Activated CD4-positive, CD25-positive, alpha-beta regulatory T cell (primary cell): ENCODE measurements at regions not wholly inside any gene's neighbourhood (a gene's known extent, or its start where the extent isn't known, plus 50 kb on each side); places are given as distances from the start of the nearest gene placed in this dataset.
"Not testable (repeated sequence)": the region's sequence is repeated elsewhere in the genome, so short reads cannot be mapped to it uniquely, and the experiment has no call there.

Experiments
- DNase-seq, 4 experiments: peaks; one replicate each; lab custom pipeline; 2025; lab: John Stamatoyannopoulos, UW

DNA sequence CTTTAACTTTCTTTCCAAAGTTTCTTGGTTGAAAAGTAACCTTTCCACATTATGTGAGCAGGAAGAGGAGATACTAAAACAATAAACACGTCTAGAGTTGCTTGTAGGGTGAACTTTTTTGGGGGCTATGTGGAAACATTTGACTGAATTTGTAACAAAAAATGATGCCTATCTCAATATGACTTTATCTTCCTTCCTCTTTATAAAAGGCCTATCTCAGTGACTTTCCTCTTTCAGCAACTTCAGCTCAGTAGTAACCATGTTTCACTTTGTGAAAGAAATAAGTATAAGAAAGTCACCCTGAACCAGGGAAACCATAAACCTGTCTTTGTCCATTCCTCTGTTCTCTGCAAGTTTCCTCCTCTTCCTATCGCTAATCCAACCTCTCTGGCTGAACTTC is 124.7 kb upstream of the TMEM164 start:
- no peak for DNase-seq

- DNase-seq, result no peak
Observed at GRCh38 chrX:109879991-109880390, 122.9 kb upstream of the TMEM164 start.

- DNase-seq, result no peak
Observed at GRCh38 chrX:109880629-109881028, 122.3 kb upstream of the TMEM164 start.

- peak in 1 of 4 experiments; percentile 2 for DNase-seq
Observed at GRCh38 chrX:109886122-109886761, 116.7 kb upstream of the TMEM164 start.

GRCh38 chrX:109889289-109890006 is 113.5 kb upstream of the TMEM164 start:
- DNase-seq, result no peak

DNA sequence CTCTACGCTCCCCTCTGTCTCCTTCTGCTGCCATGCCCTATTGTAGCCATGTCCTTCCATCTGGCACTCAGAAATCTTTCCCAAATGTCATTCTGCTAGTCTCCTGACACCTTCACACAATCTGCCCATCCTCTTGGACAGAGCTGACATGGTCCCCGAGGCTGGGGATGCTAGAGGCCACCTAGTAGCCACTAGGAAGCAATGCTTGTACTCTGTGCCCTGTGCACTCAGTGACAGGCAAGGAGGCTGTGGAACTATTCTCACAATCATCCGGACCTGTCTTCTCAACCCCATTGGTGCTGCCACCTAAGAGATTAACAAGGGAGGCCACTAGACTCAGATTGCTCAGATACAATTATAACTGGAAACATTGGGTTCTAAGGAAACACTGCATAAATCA is 112.6 kb upstream of the TMEM164 start:
- DNase-seq, result no peak

DNA sequence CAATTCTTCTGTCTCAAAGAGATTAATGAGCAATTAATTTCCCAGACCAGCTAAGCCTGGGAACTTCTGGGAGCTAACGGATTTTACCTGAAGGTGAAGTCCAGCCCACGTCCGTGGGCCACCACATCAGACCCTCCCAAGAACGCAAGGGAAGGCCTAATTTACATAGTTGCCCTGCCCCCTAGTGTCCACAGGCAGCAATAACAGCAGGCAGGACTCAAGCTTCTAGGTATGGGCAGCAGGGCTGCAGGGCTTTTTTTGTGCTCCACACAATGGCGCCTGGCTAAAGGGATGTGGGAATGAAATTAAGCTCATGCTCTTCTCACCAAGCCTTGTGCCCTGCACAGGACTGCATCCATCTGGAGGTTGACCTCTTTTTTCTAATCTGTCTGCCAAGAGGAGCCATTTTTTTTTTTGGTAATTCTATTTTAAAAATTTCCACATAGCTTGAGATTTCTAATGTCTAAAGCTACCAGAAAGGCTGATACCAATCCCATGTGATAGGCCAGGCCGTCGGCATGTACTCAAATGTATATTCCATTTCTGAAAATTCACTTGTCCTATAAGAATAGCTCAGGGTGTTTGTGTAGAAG is 111.9 kb upstream of the TMEM164 start:
- DNase-seq, result peak in 3 of 4 experiments; percentile 1 to 20 (median 1)

DNA sequence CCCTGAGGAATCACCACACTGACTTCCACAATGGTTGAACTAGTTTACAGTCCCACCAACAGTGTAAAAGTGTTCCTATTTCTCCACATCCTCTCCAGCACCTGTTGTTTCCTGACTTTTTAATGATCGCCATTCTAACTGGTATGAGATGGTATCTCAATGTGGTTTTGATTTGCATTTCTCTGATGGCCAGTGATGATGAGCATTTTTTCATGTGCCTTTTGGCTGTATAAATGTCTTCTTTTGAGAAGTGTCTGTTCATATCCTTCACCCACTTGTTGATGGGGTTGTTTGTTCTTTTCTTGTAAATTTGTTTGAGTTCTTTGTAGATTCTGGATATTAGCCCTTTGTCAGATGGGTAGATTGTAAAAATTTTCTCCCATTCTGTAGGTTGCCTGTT is 106.9 kb upstream of the TMEM164 start:
- not testable (repeated sequence) for DNase-seq

- DNase-seq, result no peak
Observed at GRCh38 chrX:109902665-109903064, 100.2 kb upstream of the TMEM164 start.

DNA sequence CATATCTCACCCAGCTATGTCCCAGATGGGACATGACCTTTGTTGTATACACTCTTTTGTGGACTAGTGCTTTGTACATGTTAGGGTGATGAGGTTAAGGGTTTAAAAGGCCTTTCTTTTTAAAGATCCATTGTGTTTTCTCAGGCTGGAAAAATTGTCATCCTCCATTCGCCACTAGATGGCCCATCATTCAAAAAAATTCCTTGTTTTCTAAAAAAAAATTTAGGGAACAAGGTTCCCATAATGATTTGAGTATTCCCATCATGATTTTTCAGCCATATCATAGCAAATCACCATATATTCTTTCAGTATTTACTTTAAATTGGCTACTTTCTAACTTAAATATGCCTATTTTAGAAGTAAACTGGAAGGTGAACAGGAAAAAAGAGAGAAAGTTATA is 91.9 kb upstream of the TMEM164 start:
- no peak for DNase-seq

DNA sequence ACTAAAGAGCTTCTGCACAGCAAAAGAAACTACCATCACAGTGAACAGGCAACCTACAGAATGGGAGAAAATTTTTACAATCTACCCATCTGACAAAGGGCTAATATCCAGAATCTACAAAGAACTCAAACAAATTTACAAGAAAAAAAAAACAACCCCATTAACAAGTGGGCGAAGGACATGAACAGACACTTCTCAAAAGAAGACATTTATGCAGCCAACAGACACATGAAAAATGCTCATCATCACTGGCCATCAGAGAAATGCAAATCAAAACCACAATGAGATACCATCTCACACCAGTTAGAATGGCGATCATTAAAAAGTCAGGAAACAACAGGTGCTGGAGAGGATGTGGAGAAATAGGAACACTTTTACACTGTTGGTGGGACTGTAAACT is 89.9 kb upstream of the TMEM164 start:
- not testable (repeated sequence) for DNase-seq

GRCh38 chrX:109914114-109914849 is 88.6 kb upstream of the TMEM164 start:
- DNase-seq, result no peak

- no peak for DNase-seq
Observed at GRCh38 chrX:109918753-109919152, 84.2 kb upstream of the TMEM164 start.

DNA sequence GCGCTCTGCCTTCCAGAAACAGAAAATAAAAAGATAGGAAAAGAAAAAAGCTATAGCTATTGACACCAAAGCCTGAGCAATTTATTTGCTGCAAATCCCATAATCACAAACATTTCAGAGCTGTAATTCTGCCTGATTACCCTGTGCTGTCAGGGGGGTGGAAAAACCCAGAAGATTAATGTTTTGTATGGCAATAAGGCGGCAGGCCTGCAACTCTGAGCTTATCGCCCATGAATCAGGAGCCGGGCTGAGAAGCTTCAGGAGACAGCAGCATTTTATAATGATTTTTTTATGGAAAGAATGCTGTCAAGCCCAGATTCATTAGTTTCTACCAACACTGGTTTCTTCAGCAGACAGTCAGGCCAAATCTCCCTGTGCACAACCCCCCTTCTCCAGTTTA is 82.6 kb upstream of the TMEM164 start:
- DNase-seq, result no peak

DNA sequence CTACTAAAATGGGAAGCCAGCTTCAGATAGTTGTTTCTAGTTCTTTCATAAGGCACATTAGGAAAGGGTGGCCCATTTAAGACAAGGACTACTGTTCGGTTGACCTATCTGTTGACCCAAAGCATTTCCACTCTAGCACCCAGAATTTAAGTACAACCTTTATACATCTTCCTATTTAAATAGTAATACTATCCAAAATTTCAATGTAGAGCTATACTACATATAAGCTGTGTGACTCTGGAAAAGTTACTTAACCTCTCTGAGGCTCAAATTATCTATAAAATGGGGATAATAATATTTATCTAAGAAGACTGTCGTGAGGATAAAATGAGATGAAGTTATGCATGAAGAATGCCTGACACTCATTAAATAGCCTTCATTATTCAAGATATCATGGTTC is 82.0 kb upstream of the TMEM164 start:
- no peak for DNase-seq

DNA sequence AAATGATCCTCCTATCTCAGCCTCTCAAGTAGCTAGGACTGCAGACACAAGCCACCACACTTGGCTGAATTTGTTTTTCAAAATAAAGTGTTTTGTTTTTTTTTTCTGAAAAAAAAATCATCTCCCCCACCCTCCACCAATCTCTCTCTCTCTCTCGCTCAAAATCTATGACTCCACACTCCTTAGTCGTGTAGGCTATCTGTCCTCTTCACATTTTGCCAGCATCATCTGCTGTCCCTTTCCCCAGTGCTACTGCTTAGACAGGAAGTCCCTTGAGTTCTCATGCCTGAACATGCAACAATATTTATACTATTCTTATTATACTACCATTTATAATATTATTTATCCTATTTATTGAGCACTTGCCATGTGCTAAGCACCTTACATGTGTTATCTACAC is 80.7 kb upstream of the TMEM164 start:
- no peak for DNase-seq

DNA sequence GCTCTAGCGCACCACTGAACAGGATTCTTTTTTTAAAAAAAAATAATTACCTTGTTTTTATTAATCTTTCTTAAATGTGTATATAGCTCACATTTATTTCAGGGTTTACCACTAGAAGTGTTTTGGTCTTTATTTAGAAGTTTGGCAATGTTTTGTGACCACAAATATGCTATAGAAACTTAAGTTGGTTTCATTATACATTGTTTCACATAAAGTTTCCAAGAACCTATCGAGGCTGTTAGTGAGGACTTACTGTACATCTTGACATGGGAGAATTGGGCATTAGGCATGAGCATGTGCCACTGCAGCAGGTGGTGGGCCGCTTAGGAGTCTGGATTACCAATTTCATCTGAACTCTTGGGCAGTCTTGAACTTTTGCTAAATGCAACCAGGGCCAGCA is 77.9 kb upstream of the TMEM164 start:
- not testable (repeated sequence) for DNase-seq

GRCh38 chrX:109925656-109926055 is 77.3 kb upstream of the TMEM164 start:
- DNase-seq, result no peak

DNA sequence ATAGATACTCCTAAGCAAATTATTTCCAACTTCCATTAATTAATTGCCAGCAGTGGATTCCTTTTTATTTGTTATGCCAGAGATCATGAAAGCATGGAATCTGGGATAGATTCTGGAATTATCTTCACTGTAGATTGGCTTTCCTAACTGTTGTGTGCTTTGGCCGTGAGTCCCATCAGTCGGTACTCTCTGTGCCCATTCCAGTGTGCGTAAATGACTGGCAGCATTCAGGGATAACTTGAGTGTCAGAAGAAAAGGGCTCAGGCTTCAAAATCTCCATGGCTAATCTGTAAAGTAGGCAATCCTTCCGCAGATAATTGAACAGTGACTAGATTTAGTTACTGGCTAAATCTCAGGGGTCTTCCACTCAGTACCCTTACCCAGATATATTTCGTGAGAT is 76.8 kb upstream of the TMEM164 start:
- DNase-seq, result no peak

DNA sequence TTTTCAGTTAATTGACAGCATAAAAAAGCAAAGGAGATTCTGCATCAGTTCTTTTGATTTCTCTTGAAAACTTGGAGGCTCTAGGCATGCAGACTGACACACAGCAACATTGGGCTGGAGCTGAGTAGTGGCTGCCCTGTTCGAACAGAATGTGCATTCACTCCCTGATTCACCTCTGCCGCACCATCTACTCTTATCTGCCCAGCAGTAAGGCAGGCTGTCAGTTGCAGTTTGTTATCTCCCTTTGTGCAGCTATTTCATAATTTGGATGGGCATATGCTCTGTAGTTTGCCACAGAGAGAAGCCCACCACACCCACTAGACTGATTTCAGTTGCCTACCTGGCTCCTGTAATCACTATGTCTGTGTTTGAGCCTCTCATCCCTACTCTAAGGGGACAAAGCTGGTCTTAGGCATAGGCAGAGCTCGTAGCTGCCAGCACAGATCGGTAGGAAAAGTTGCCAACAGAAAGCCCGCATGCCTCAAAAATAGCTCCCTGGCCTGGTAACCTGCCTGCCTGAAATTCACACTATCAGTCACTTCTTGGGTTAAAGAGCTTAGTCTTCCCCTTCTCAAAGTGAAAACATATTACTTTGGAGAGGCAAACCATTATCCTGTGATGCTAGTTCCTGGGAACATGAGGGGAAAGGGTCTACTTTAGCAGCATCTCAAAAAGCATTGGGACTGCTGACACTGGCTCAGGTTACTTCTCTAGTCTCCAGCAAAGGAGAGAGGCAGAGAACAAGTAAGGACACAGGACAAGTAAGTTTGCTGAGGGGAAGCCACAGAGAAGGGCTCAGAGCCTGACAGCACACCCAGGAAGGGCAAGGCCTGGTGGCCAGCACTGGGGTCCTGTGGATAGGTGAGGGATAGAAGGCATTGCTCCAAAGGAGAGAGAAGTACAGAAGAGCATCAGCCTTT is 75.9 kb upstream of the TMEM164 start:
- no peak for DNase-seq

- DNase-seq, result no peak
Observed at GRCh38 chrX:109927663-109928273, 75.1 kb upstream of the TMEM164 start.
